H9 (cell line): ENCODE measurements at regions not wholly inside any gene's neighbourhood (a gene's known extent, or its start where the extent isn't known, plus 50 kb on each side); places are given as distances from the start of the nearest gene placed in this dataset.

Source experiments
- DNase-seq: peaks from one replicate; pipeline ENCODE4 v3.0.0-alpha.2; 2017
- H2AFZ ChIP-seq: one replicate; pipeline ENCODE4 v1.6.1; 2013; ENCODE audit warnings: mild to moderate bottlenecking, low read length, control low read depth, moderate library complexity
- H2AK5ac ChIP-seq: 2 replicates; pipeline ENCODE4 v1.6.1; 2013; ENCODE audit warnings: low read length, control low read depth, mixed read lengths; ENCODE audit not compliant: insufficient read length
- H2BK120ac ChIP-seq: one replicate; pipeline ENCODE4 v1.6.1; 2013; ENCODE audit warnings: low read depth, mild to moderate bottlenecking, low read length, control low read depth, inconsistent platforms; ENCODE audit not compliant: poor library complexity, severe bottlenecking
- H2BK12ac ChIP-seq: 2 replicates; pipeline ENCODE4 v1.6.1; 2013; ENCODE audit warnings: low read length, control low read depth, mixed read lengths, low read depth; ENCODE audit not compliant: insufficient read length
- H2BK15ac ChIP-seq: 2 replicates; pipeline ENCODE4 v1.6.1; 2013; ENCODE audit warnings: low read depth, low read length, control low read depth
- H2BK20ac ChIP-seq: one replicate; pipeline ENCODE4 v1.6.1; 2013; ENCODE audit warnings: low read depth, mild to moderate bottlenecking, low read length, control low read depth, inconsistent platforms; ENCODE audit not compliant: poor library complexity, severe bottlenecking
- H2BK5ac ChIP-seq: 2 replicates; pipeline ENCODE4 v1.6.1; 2013; ENCODE audit warnings: low read length, control low read depth, mixed read lengths; ENCODE audit not compliant: insufficient read length
- H3K14ac ChIP-seq: 2 replicates; pipeline ENCODE4 v1.6.1; 2013; ENCODE audit warnings: low read length, control low read depth; ENCODE audit not compliant: insufficient read depth
- H3K18ac ChIP-seq: 2 replicates; pipeline ENCODE4 v1.6.1; 2013; ENCODE audit warnings: low read depth, mild to moderate bottlenecking, mixed read lengths, low read length, control low read depth; ENCODE audit not compliant: insufficient read length
- H3K23ac ChIP-seq: 2 replicates; pipeline ENCODE4 v1.6.1; 2013; ENCODE audit warnings: low read length, control low read depth, mixed read lengths, low read depth; ENCODE audit not compliant: insufficient read length
- H3K23me2 ChIP-seq: 2 replicates; pipeline ENCODE4 v1.6.1; 2013; ENCODE audit warnings: low read depth, mild to moderate bottlenecking, mixed read lengths, low read length, control low read depth; ENCODE audit not compliant: insufficient read length, poor library complexity, severe bottlenecking
- H3K27ac ChIP-seq: 2 replicates; pipeline ENCODE4 v1.5.1; 2013; ENCODE audit warnings: low read length, control low read depth, mixed read lengths, low read depth; ENCODE audit not compliant: insufficient read length
- H3K27me3 ChIP-seq: 2 replicates; pipeline ENCODE4 v1.6.1; 2013; ENCODE audit warnings: low read length, control low read depth, inconsistent platforms; ENCODE audit not compliant: insufficient read depth
- H3K4ac ChIP-seq: 2 replicates; pipeline ENCODE4 v1.6.1; 2013; ENCODE audit warnings: low read depth, mild to moderate bottlenecking, control low read depth, inconsistent platforms, low read length, moderate library complexity
- H3K4me1 ChIP-seq: 2 replicates; pipeline ENCODE4 v1.6.1; 2013; ENCODE audit warnings: low read length, control low read depth, inconsistent platforms; ENCODE audit not compliant: insufficient read depth
- H3K4me2 ChIP-seq: 2 replicates; pipeline ENCODE4 v1.6.1; 2013; ENCODE audit warnings: low read length, control low read depth, mixed read lengths; ENCODE audit not compliant: insufficient read length, insufficient read depth
- H3K56ac ChIP-seq: 2 replicates; pipeline ENCODE4 v1.6.1; 2013; ENCODE audit warnings: low read depth, mild to moderate bottlenecking, mixed read lengths, low read length, control low read depth; ENCODE audit not compliant: insufficient read length
- H3K79me1 ChIP-seq: 2 replicates; pipeline ENCODE4 v1.6.1; 2013; ENCODE audit warnings: low read depth, mild to moderate bottlenecking, moderate library complexity, low read length, control low read depth, inconsistent platforms; ENCODE audit not compliant: insufficient read depth, poor library complexity, severe bottlenecking
- H3K79me2 ChIP-seq: 2 replicates; pipeline ENCODE4 v1.6.1; 2013; ENCODE audit warnings: low read length, control low read depth, inconsistent platforms; ENCODE audit not compliant: insufficient read depth
- H3K9ac ChIP-seq: 2 replicates; pipeline ENCODE4 v1.6.1; 2013; ENCODE audit warnings: low read length, control low read depth, mixed read lengths; ENCODE audit not compliant: insufficient read length; ENCODE audit errors: extremely low read depth
- H3K9me3 ChIP-seq: one replicate; pipeline ENCODE4 v1.6.1; 2013; ENCODE audit warnings: low read depth, low read length, inconsistent platforms; ENCODE audit not compliant: control insufficient read depth
- H3T11ph ChIP-seq: one replicate; pipeline ENCODE4 v1.6.1; 2013; ENCODE audit warnings: mild to moderate bottlenecking, low read length, control low read depth, inconsistent platforms
- H4K20me1 ChIP-seq: one replicate; pipeline ENCODE4 v1.6.1; 2013; ENCODE audit not compliant: control insufficient read depth, insufficient read length, insufficient read depth
- H4K5ac ChIP-seq: 2 replicates; pipeline ENCODE4 v1.6.1; 2013; ENCODE audit warnings: low read depth, mild to moderate bottlenecking, mixed read lengths, low read length, control low read depth; ENCODE audit not compliant: insufficient read length
- H4K8ac ChIP-seq: replicated peaks from 2 replicates; pipeline ENCODE4 v1.6.1; 2013; ENCODE audit warnings: low read length, control low read depth, mixed read lengths, low read depth; ENCODE audit not compliant: insufficient read length
- H4K91ac ChIP-seq: 2 replicates; pipeline ENCODE4 v1.6.1; 2013; ENCODE audit warnings: low read depth, mild to moderate bottlenecking, moderate library complexity, mixed read lengths, low read length, control low read depth; ENCODE audit not compliant: insufficient read length
- H3K27ac Mint-ChIP-seq, 3 experiments: 2 replicates in 2 of 3; 3 replicates in 1 of 3; pipeline ENCODE4 v1.8.0; 2020 to 2021; ENCODE audit warnings: mixed read lengths in 3 of 3, mild to moderate bottlenecking in 1 of 3, moderate library complexity in 1 of 3
- H3K27me3 Mint-ChIP-seq: 2 replicates; pipeline ENCODE4 v1.8.0; 2021; ENCODE audit warnings: low read depth, mild to moderate bottlenecking, moderate library complexity, mixed read lengths
- H3K36me3 Mint-ChIP-seq, 3 experiments: 2 replicates in 2 of 3; 3 replicates in 1 of 3; pipeline ENCODE4 v1.8.0; 2020 to 2021; ENCODE audit warnings: low read depth in 3 of 3, mixed read lengths in 3 of 3; ENCODE audit not compliant: insufficient read depth in 1 of 3
- H3K4me1 Mint-ChIP-seq, 2 experiments: 2 replicates each; pipeline ENCODE4 v1.8.0; 2020; ENCODE audit warnings: mixed read lengths in 2 of 2
- H3K4me3 Mint-ChIP-seq, 2 experiments: 2 replicates in 1 of 2; 3 replicates in 1 of 2; pipeline ENCODE4 v1.8.0; 2020 to 2021; ENCODE audit warnings: mild to moderate bottlenecking in 2 of 2, mixed read lengths in 2 of 2, moderate library complexity in 1 of 2
- H3K9me3 Mint-ChIP-seq, 2 experiments: 2 replicates in 1 of 2; 3 replicates in 1 of 2; pipeline ENCODE4 v1.8.0; 2020; ENCODE audit warnings: mild to moderate bottlenecking in 2 of 2, mixed read lengths in 2 of 2, moderate library complexity in 1 of 2
- WGBS: extraction: QIAGEN DNeasy Blood & Tissue Kit; methylation state at CpG from one replicate; pipeline ENCODE4 v1.1.7; 2013; ENCODE audit warnings: missing lambda C conversion rate, low lambda C conversion rate, mixed read lengths; ENCODE audit not compliant: insufficient read length; ENCODE audit errors: extremely low coverage; 5-methylcytosine and 5-hydroxymethylcytosine counted together
- TF ChIP-seq, protein P1 (sequence below): fragments of 200-600 bp; sonication (generic); conservative IDR thresholded peaks from 3 replicates; pipeline ENCODE4 v1.8.0; 2021; ENCODE audit warnings: antibody characterized with exemption, mild to moderate bottlenecking

DNA sequence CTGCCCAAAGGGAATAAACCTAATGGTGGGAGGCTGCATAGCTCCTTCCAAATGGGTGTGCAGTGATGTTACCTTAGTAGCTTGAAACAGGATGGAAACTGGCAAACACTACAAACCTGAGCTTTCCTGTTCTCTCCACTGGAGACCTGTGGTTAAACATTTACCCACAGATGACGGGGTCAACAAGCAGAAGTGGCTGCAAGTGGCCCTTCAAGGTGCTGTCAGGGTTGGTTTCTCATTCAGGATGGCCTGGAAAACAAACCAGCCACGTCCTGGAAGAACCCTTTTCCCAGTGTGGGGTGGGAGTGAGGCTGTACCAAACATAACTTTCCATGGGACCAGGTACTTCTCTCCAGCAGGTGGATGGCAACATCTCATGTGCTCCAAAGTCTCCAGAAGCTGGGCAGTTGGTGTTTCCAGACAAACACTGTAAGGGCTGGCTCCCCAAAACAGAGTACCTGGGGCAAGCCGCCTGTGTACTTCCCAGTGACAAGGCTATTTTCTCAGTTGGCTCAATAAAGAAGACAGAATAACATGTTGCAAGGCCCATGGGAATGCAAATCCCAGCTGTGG is 67.5 kb downstream of the DNAJB9 start:
- Histone ChIP-seq H2BK15ac (no peak overlapping the region), H3K23ac (no peak overlapping the region), H4K91ac (no peak overlapping the region), H3K18ac (no peak overlapping the region), H3K27me3 (no peaks in the 10 kb centered on the region), H2AK5ac (no peak overlapping the region), H3K9ac (no peak overlapping the region), H3K4me2 (no peak overlapping the region), H3K4ac (no peak overlapping the region), H3K4me1 (no peaks in the 10 kb centered on the region), H3K79me2 (no peaks in the 10 kb centered on the region), H3K56ac (no peak overlapping the region), H4K20me1 (no peaks in the 10 kb centered on the region), H3K9me3 (no peaks in the 10 kb centered on the region), H2BK5ac (no peak overlapping the region), H3K79me1 (no peaks in the 10 kb centered on the region), H4K8ac (no peak overlapping the region), H2BK12ac (no peak overlapping the region), H2BK120ac (no peak overlapping the region), H4K5ac (no peak overlapping the region), H3K14ac (no peak overlapping the region), H3K23me2 (no peaks in the 10 kb centered on the region), H3T11ph (no peak overlapping the region), H2BK20ac (no peak overlapping the region), H2AFZ (no peak overlapping the region), H3K27ac (no peak overlapping the region)
- TF ChIP-seq, protein P1, sequence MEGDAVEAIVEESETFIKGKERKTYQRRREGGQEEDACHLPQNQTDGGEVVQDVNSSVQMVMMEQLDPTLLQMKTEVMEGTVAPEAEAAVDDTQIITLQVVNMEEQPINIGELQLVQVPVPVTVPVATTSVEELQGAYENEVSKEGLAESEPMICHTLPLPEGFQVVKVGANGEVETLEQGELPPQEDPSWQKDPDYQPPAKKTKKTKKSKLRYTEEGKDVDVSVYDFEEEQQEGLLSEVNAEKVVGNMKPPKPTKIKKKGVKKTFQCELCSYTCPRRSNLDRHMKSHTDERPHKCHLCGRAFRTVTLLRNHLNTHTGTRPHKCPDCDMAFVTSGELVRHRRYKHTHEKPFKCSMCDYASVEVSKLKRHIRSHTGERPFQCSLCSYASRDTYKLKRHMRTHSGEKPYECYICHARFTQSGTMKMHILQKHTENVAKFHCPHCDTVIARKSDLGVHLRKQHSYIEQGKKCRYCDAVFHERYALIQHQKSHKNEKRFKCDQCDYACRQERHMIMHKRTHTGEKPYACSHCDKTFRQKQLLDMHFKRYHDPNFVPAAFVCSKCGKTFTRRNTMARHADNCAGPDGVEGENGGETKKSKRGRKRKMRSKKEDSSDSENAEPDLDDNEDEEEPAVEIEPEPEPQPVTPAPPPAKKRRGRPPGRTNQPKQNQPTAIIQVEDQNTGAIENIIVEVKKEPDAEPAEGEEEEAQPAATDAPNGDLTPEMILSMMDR, result no peak
- Mint-ChIP-seq H3K27me3 (peaks cover 3% of the 10 kb centered on the region), H3K4me1 (0 out of 4 replicates have a peak, but pooled peaks cover 0 to 4% of the 10 kb centered on the region in 2 experiments), H3K27ac (no peak overlapping the region), H3K4me3 (no peak overlapping the region), H3K36me3 (no peaks in the 10 kb centered on the region), H3K9me3 (no peaks in the 10 kb centered on the region)
- WGBS, result no CpG with 5 or more reads among the region's 3 CpGs
- no peak for DNase-seq
